Activated CD8-positive, alpha-beta T cell treated with anti-CD3 and anti-CD28 coated beads for 36 hours (primary cell): ENCODE measurements at regions not wholly inside any gene's neighbourhood (a gene's known extent, or its start where the extent isn't known, plus 50 kb on each side); places are given as distances from the start of the nearest gene placed in this dataset.

Experiments
- ATAC-seq: fragments of 200-7000 bp; cut with Tn5 transposase; one replicate; pipeline ENCODE4 v1.10.0; 2021; ENCODE audit warnings: mild to moderate bottlenecking, moderate library complexity
- CTCF ChIA-PET: fragments of 350-600 bp; sonication (Branson Sonifier 250); formaldehyde crosslinking; loops from one replicate; lab custom pipeline; 2021; ENCODE audit warnings: antibody characterized with exemption; lab: Charles Lee
- POLR2A ChIA-PET: fragments of 350-600 bp; sonication (Branson Sonifier 250); formaldehyde crosslinking; loops from one replicate; lab custom pipeline; 2021; ENCODE audit warnings: antibody characterized with exemption; lab: Charles Lee
- DNase-seq: peaks from one replicate; pipeline ENCODE4 v3.0.0-alpha.2; 2020
- H3K27ac Mint-ChIP-seq: one replicate; pipeline ENCODE4 v1.8.0; 2021; ENCODE audit warnings: mild to moderate bottlenecking, mixed read lengths
- H3K27me3 Mint-ChIP-seq: one replicate; pipeline ENCODE4 v1.8.0; 2021; ENCODE audit warnings: mixed read lengths
- H3K36me3 Mint-ChIP-seq: one replicate; pipeline ENCODE4 v1.8.0; 2021; ENCODE audit warnings: low read depth, mixed read lengths
- H3K4me1 Mint-ChIP-seq: one replicate; pipeline ENCODE4 v1.8.0; 2021; ENCODE audit warnings: low read depth, mixed read lengths
- H3K4me3 Mint-ChIP-seq: one replicate; pipeline ENCODE4 v1.8.0; 2021; ENCODE audit warnings: mild to moderate bottlenecking, moderate library complexity, mixed read lengths
- H3K9me3 Mint-ChIP-seq: one replicate; pipeline ENCODE4 v1.8.0; 2021; ENCODE audit warnings: mixed read lengths
- intact Hi-C: fragments of 100-400 bp; cut with micrococcal nuclease; formaldehyde crosslinking; loops from one replicate; pipeline ENCODE4 v1.10.0; 2022
- TF ChIP-seq, protein P1 (sequence below): fragments of 200-600 bp; IDR thresholded peaks from one replicate; pipeline ENCODE4 v1.8.0; 2022; ENCODE audit warnings: antibody characterized with exemption, mild to moderate bottlenecking

DNA sequence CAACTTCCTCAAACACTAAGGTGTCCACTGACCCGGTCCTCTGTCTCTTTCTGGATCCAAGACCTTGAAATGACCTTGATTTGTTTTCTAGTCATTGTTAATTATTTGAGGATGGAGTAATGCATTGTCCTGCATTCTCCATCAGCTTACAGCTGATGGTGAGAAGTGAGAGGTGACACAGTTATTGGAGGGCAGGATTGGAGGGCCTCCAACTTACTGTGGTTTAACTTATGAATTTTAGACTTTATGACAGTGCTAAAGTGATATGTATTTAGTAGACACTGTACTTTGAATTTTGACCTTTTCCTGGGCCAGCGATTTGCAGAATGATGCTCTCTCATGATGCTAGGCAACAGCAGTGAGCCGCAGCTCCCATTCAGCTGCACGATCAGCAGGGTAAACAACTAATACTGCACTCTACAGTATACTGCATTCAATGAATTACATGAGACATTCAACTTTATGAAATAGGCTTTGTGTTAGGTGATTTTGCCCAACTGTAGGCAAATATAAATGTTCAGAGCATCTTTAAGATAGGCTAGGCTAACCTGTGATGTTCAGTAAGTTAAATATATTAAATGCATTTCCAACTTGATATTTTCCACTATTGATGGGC, 200.0 kb upstream of the MEX3C start:
- Mint-ChIP-seq H3K27ac (no peak overlapping the region), H3K4me3 (no peak overlapping the region), H3K36me3 (no peaks in the 10 kb centered on the region), H3K9me3 (no peaks in the 10 kb centered on the region), H3K4me1 (no peaks in the 10 kb centered on the region), H3K27me3 (peaks cover 6% of the 10 kb centered on the region)
- ChIA-PET POLR2A (no interaction called here), CTCF (no interaction called here)
- TF ChIP-seq, protein P1, sequence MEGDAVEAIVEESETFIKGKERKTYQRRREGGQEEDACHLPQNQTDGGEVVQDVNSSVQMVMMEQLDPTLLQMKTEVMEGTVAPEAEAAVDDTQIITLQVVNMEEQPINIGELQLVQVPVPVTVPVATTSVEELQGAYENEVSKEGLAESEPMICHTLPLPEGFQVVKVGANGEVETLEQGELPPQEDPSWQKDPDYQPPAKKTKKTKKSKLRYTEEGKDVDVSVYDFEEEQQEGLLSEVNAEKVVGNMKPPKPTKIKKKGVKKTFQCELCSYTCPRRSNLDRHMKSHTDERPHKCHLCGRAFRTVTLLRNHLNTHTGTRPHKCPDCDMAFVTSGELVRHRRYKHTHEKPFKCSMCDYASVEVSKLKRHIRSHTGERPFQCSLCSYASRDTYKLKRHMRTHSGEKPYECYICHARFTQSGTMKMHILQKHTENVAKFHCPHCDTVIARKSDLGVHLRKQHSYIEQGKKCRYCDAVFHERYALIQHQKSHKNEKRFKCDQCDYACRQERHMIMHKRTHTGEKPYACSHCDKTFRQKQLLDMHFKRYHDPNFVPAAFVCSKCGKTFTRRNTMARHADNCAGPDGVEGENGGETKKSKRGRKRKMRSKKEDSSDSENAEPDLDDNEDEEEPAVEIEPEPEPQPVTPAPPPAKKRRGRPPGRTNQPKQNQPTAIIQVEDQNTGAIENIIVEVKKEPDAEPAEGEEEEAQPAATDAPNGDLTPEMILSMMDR, result no peak
- ATAC-seq (no peak), DNase-seq (no peak)
- intact Hi-C loops, result no loop called here

DNA sequence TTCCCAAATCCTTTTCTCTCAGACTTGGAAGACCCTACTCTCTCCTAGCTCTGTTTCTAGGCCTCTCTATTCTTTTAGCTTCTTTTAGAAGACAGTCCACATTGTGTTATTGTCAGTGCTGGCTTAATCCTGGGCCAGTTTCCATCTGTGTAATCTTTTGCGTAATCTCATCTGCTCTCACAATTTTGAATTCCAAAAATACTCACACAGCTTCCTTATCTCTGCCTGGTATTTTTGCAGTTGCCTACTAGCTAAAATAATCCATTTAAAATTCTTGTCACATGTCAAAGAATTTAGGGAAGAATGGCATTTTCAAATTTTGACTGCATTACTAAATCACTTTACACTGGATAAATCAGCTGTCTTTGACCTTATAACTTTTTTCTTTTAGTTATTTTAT, 200.6 kb upstream of the MEX3C start:
- Mint-ChIP-seq H3K4me3 (no peak overlapping the region), H3K27ac (no peak overlapping the region), H3K27me3 (peaks cover 6% of the 10 kb centered on the region), H3K36me3 (no peaks in the 10 kb centered on the region), H3K4me1 (no peaks in the 10 kb centered on the region), H3K9me3 (no peaks in the 10 kb centered on the region)
- DNase-seq (no peak), ATAC-seq (no peak)
- ChIA-PET POLR2A (no interaction called here), CTCF (no interaction called here)
- intact Hi-C loops, result no loop called here
- TF ChIP-seq, protein P1, result no peak

DNA sequence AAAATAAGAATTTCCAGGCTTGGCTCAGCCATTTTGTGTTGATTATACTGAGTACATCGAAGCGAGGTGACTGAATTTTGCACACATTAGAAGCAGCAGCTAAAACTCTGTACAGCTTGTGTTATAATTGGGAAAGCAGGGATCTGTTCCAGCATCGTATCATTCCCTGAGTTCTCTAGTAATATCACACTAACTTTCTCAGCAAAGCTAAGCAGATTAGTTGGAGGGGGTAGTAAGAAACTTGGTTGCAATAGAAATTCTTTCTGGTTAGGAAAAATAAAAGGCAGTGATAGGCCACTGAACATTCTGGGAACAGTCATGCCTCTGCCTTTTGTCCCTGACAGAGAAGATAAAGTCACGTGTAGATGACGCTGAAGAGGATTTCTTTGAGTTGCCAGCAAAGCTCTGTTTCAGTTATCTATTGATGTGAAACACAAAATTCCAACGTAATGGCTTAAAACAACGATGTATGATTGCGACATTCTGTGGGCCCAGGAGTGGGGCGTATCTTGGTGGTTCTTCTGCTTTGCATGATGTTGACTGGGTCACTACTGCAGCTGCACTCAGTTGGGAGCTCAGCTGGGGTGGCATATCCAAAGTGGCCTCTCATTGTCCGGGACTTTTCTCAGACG, 202.1 kb upstream of the MEX3C start:
- H3K27me3 Mint-ChIP-seq, result peaks cover 3% of the 10 kb centered on the region
- TF ChIP-seq, protein P1, result no peak
- no peak for ATAC-seq
- intact Hi-C loops, result no loop called here
- ChIA-PET POLR2A (no interaction called here), CTCF (no interaction called here)
- no peaks in the 10 kb centered on the region for H3K9me3 Mint-ChIP-seq
- H3K4me1 Mint-ChIP-seq, result no peaks in the 10 kb centered on the region
- H3K36me3 Mint-ChIP-seq, result no peaks in the 10 kb centered on the region
- DNase-seq, result no peak
- no peak overlapping the region for H3K27ac Mint-ChIP-seq
- no peak overlapping the region for H3K4me3 Mint-ChIP-seq

DNA sequence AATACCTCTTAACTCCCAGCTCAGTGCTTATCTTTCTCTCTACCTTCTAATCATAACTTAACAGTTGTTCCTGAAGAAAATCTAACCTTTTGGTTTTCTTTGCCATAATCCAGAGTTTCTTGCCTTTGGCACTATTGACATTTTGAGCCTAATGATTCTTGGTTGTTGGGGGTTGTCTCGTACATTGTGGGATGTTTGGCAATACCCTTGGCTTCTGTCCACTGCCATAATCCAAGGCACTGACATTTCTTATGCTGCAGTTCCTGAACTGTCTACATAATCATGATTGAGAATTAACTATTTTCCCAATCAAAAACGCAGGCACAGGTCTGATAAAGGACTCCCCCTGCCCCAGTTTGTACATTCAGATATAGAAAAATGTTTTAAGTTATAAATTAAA, 203.2 kb upstream of the MEX3C start:
- DNase-seq (no peak), ATAC-seq (no peak)
- POLR2A ChIA-PET, result no interaction called here
- H3K36me3 Mint-ChIP-seq, result no peaks in the 10 kb centered on the region
- no peak overlapping the region for H3K27ac Mint-ChIP-seq
- CTCF ChIA-PET, result no interaction called here
- H3K4me1 Mint-ChIP-seq, result no peaks in the 10 kb centered on the region
- intact Hi-C loops, result no loop called here
- TF ChIP-seq, protein P1, result no peak
- H3K9me3 Mint-ChIP-seq, result no peaks in the 10 kb centered on the region
- H3K4me3 Mint-ChIP-seq, result no peak overlapping the region
- peaks cover 3% of the 10 kb centered on the region for H3K27me3 Mint-ChIP-seq

DNA sequence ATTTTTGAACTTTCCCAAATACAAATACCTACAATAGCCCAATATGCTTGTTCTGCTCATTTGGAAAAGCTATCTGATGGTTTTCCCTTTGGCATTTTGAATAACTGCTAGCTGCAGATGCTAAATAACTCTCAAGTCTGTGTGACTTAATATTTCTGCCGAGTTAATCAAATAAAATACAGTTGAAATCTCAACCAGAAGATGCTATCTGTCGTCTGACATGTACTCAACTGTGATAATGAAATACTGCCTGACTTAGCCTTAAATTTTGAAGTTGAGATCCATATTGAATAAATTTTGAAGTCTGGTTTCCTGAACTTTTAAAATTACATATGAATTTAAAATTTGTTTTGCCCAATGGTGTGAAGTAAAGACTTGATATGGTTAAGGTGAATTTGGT, 204.4 kb upstream of the MEX3C start:
- intact Hi-C loops, result no loop called here
- Mint-ChIP-seq H3K4me1 (no peaks in the 10 kb centered on the region), H3K27me3 (peaks cover 2% of the 10 kb centered on the region), H3K9me3 (no peaks in the 10 kb centered on the region), H3K36me3 (no peaks in the 10 kb centered on the region), H3K4me3 (no peak overlapping the region), H3K27ac (no peak overlapping the region)
- DNase-seq (no peak), ATAC-seq (no peak)
- CTCF ChIA-PET, result no interaction called here
- TF ChIP-seq, protein P1, result no peak
- POLR2A ChIA-PET, result no interaction called here
